ENCODE measurements at regions not wholly inside any gene's neighbourhood (a gene's known extent, or its start where the extent isn't known, plus 50 kb on each side); places are given as distances from the start of the nearest gene placed in this dataset.
"Not testable (repeated sequence)": the region's sequence is repeated elsewhere in the genome, so short reads cannot be mapped to it uniquely, and the experiment has no call there.

- no peaks in the 10 kb centered on the region for H3K27me3 Mint-ChIP-seq (ENCODE audit: unreplicated experiment)
- H3K4me1 Mint-ChIP-seq (ENCODE audit: unreplicated experiment) = peaks cover 11% of the 10 kb centered on the region
- H3K36me3 Mint-ChIP-seq (ENCODE audit: unreplicated experiment) = no peaks in the 10 kb centered on the region
- H3K9me3 Mint-ChIP-seq (ENCODE audit: unreplicated experiment) = no peaks in the 10 kb centered on the region
- H3K27ac Mint-ChIP-seq (ENCODE audit: unreplicated experiment) = no peak overlapping the region
- no peak for TF ChIP-seq CTCF (IDR thresholded peaks at IDR 0.05)
- no peak overlapping the region for H3K4me3 Mint-ChIP-seq (ENCODE audit: unreplicated experiment)
- no peak for DNase-seq (ENCODE audit: extremely low spot score, unreplicated experiment)
Observed at GRCh38 chr10:2202401-2202800, 465.1 kb upstream of the ADARB2 start.

GRCh38 chr10:2201534-2202099 lies 464.3 kb upstream of the ADARB2 start:
- H3K4me3 Mint-ChIP-seq (ENCODE audit: unreplicated experiment) = no peak overlapping the region
- DNase-seq (ENCODE audit: extremely low spot score, unreplicated experiment) = no peak
- H3K36me3 Mint-ChIP-seq (ENCODE audit: unreplicated experiment) = no peaks in the 10 kb centered on the region
- no peak overlapping the region for H3K27ac Mint-ChIP-seq (ENCODE audit: unreplicated experiment)
- no peaks in the 10 kb centered on the region for H3K27me3 Mint-ChIP-seq (ENCODE audit: unreplicated experiment)
- H3K4me1 Mint-ChIP-seq (ENCODE audit: unreplicated experiment) = peaks cover 11% of the 10 kb centered on the region
- TF ChIP-seq CTCF (IDR thresholded peaks at IDR 0.05) = no peak
- no peaks in the 10 kb centered on the region for H3K9me3 Mint-ChIP-seq (ENCODE audit: unreplicated experiment)

GRCh38 chr10:2197663-2198062 lies 460.3 kb upstream of the ADARB2 start:
- Mint-ChIP-seq H3K27ac (ENCODE audit: unreplicated experiment) (no peak overlapping the region), H3K27me3 (ENCODE audit: unreplicated experiment) (no peaks in the 10 kb centered on the region), H3K9me3 (ENCODE audit: unreplicated experiment) (no peaks in the 10 kb centered on the region), H3K36me3 (ENCODE audit: unreplicated experiment) (no peaks in the 10 kb centered on the region), H3K4me1 (ENCODE audit: unreplicated experiment) (peaks cover 9% of the 10 kb centered on the region), H3K4me3 (ENCODE audit: unreplicated experiment) (no peak overlapping the region)
- DNase-seq (ENCODE audit: extremely low spot score, unreplicated experiment) = no peak
- no peak for TF ChIP-seq CTCF (IDR thresholded peaks at IDR 0.05)

- no peaks in the 10 kb centered on the region for H3K36me3 Mint-ChIP-seq (ENCODE audit: unreplicated experiment)
- no peak overlapping the region for H3K4me3 Mint-ChIP-seq (ENCODE audit: unreplicated experiment)
- DNase-seq (ENCODE audit: extremely low spot score, unreplicated experiment) = no peak
- H3K9me3 Mint-ChIP-seq (ENCODE audit: unreplicated experiment) = peaks cover 5% of the 10 kb centered on the region
- TF ChIP-seq CTCF (IDR thresholded peaks at IDR 0.05) = no peak
- H3K4me1 Mint-ChIP-seq (ENCODE audit: unreplicated experiment) = peaks cover 4% of the 10 kb centered on the region
- no peak overlapping the region for H3K27ac Mint-ChIP-seq (ENCODE audit: unreplicated experiment)
- no peaks in the 10 kb centered on the region for H3K27me3 Mint-ChIP-seq (ENCODE audit: unreplicated experiment)
Observed at GRCh38 chr10:2196272-2196671, 458.9 kb upstream of the ADARB2 start.

GRCh38 chr10:2189356-2189755 lies 452.0 kb upstream of the ADARB2 start:
- not testable (repeated sequence) for H3K27ac Mint-ChIP-seq (ENCODE audit: unreplicated experiment); DNase-seq (ENCODE audit: extremely low spot score, unreplicated experiment); H3K36me3 Mint-ChIP-seq (ENCODE audit: unreplicated experiment); H3K9me3 Mint-ChIP-seq (ENCODE audit: unreplicated experiment); H3K4me1 Mint-ChIP-seq (ENCODE audit: unreplicated experiment); H3K27me3 Mint-ChIP-seq (ENCODE audit: unreplicated experiment); H3K4me3 Mint-ChIP-seq (ENCODE audit: unreplicated experiment)

- Mint-ChIP-seq H3K36me3 (ENCODE audit: unreplicated experiment) (no peaks in the 10 kb centered on the region), H3K27ac (ENCODE audit: unreplicated experiment) (no peak overlapping the region), H3K4me3 (ENCODE audit: unreplicated experiment) (no peak overlapping the region), H3K9me3 (ENCODE audit: unreplicated experiment) (peaks cover 5% of the 10 kb centered on the region), H3K4me1 (ENCODE audit: unreplicated experiment) (peaks cover 1% of the 10 kb centered on the region), H3K27me3 (ENCODE audit: unreplicated experiment) (peaks cover 8% of the 10 kb centered on the region)
- DNase-seq (ENCODE audit: extremely low spot score, unreplicated experiment) = no peak
- TF ChIP-seq CTCF (IDR thresholded peaks at IDR 0.05) = no peak
Observed at GRCh38 chr10:2188371-2188770, 451.0 kb upstream of the ADARB2 start.
